ENCODE measurements at regions not wholly inside any gene's neighbourhood (a gene's known extent, or its start where the extent isn't known, plus 50 kb on each side); places are given as distances from the start of the nearest gene placed in this dataset.

- no peak overlapping the region for H3K4me3 ChIP-seq (ENCODE audit: low read depth, poor library complexity, severe bottlenecking)
- no peak for TF ChIP-seq POLR2A (IDR thresholded peaks at IDR 0.05)
- TF ChIP-seq CTCF (IDR thresholded peaks at IDR 0.05) = no peak
- DNase-seq (ENCODE audit: low spot score in 2 of 2) = no peak
- WGBS, 2 donors = 66 to 69% methylated on average over 11 of the region's 11 CpGs
- intact Hi-C loops (cut with DNase I; ENCODE audit: low total_unique reads) = no loop called here
Observed at GRCh38 chr2:12334412-12334966, 382.2 kb upstream of the TRIB2 start.

- no peak for DNase-seq (ENCODE audit: low spot score in 2 of 2)
- no peak for TF ChIP-seq CTCF (IDR thresholded peaks at IDR 0.05)
- no peak for TF ChIP-seq POLR2A (IDR thresholded peaks at IDR 0.05)
- intact Hi-C loops (cut with DNase I; ENCODE audit: low total_unique reads) = no loop called here
- H3K4me3 ChIP-seq (ENCODE audit: low read depth, poor library complexity, severe bottlenecking) = no peak overlapping the region
- WGBS, 2 donors = 56 to 59% methylated on average over 6 of the region's 6 CpGs
Observed at GRCh38 chr2:12335131-12335530, 381.6 kb upstream of the TRIB2 start.

DNA sequence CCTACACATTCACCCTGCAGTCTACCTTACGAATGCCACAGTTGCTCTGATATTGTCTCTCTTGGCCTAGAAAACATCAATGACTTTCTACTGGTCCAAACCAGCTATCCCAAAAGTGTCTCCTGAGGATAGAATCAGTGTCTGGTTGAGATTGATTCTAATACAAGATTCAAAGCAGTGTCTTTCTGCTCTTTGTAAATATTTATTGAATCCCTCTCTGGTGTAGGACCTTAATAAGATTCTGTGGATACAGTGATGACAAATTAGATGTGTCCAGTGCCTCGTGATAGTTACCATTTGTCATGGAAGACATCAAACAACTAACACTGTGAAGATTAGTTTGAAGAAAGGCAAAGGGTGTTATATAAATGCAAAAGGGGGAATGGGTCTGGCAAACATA, 380.7 kb upstream of the TRIB2 start:
- intact Hi-C loops (cut with DNase I; ENCODE audit: low total_unique reads) = no loop called here
- DNase-seq (ENCODE audit: low spot score in 2 of 2) = no peak
- TF ChIP-seq POLR2A (IDR thresholded peaks at IDR 0.05) (no peak), CTCF (IDR thresholded peaks at IDR 0.05) (no peak)
- WGBS, 2 donors = 89 to 91% methylated on average over 2 of the region's 2 CpGs
- H3K4me3 ChIP-seq (ENCODE audit: low read depth, poor library complexity, severe bottlenecking) = no peak overlapping the region

DNA sequence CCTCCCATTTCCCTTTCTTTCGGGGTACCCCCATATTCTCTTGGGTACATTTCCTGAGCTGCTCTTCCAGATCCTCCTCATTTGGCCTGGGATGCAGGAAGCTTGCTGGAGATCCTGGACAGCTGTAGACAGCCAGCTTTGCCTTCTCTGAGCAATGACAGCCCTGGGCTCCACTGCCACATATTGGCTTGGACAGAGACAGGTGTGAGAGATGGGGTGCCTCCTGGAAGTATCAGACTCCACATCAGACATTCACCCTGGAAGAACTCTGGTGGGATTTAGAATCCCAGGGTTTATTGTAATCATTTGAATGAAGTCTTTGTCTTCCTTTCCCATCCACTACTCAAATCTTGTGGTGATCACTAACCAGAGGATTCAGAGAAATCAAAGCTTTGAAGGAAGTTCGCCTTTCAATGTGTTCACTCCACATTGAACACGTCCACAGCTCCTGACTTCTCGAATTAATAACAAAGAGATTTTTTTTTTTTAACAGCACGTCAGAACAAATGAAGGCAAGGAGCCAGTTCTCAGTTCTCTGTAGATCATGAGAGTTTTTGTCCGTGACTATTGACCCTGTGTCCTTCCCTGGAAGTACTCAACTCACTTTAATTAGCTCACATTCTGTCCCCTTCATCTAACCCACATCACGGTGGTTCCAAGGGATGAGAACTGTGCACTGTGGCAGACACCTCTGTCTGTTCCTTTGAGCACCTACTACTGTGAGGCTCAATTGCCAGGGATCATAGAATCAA, 377.6 kb upstream of the TRIB2 start:
- DNase-seq (ENCODE audit: low spot score in 2 of 2) = no peak
- TF ChIP-seq POLR2A (IDR thresholded peaks at IDR 0.05) = no peak
- TF ChIP-seq CTCF (IDR thresholded peaks at IDR 0.05) = no peak
- intact Hi-C loops (cut with DNase I; ENCODE audit: low total_unique reads) = no loop called here
- 81% methylated on average over 7 of the region's 7 CpGs for WGBS, 2 donors
- no peak overlapping the region for H3K4me3 ChIP-seq (ENCODE audit: low read depth, poor library complexity, severe bottlenecking)

- H3K4me3 ChIP-seq (ENCODE audit: low read depth, poor library complexity, severe bottlenecking) = no peak overlapping the region
- intact Hi-C loops (cut with DNase I; ENCODE audit: low total_unique reads) = no loop called here
- 51 to 53% methylated on average over 4 of the region's 4 CpGs for WGBS, 2 donors
- TF ChIP-seq POLR2A (IDR thresholded peaks at IDR 0.05) (no peak), CTCF (IDR thresholded peaks at IDR 0.05) (no peak)
- no peak for DNase-seq (ENCODE audit: low spot score in 2 of 2)
Observed at GRCh38 chr2:12340164-12340563, 376.6 kb upstream of the TRIB2 start.

GRCh38 chr2:12341215-12341614, 375.5 kb upstream of the TRIB2 start:
- WGBS, 2 donors = 98 to 100% methylated on average over 1 of the region's 1 CpG
- no peak for DNase-seq (ENCODE audit: low spot score in 2 of 2)
- H3K4me3 ChIP-seq (ENCODE audit: low read depth, poor library complexity, severe bottlenecking) = no peak overlapping the region
- TF ChIP-seq POLR2A (IDR thresholded peaks at IDR 0.05) (no peak), CTCF (IDR thresholded peaks at IDR 0.05) (no peak)
- intact Hi-C loops (cut with DNase I; ENCODE audit: low total_unique reads) = no loop called here
